HG03342 (cell line): ENCODE measurements at regions not wholly inside any gene's neighbourhood (a gene's known extent, or its start where the extent isn't known, plus 50 kb on each side); places are given as distances from the start of the nearest gene placed in this dataset.
"Not testable (repeated sequence)": the region's sequence is repeated elsewhere in the genome, so short reads cannot be mapped to it uniquely, and the experiment has no call there.

Experiments used
- ATAC-seq: cut with Tn5 transposase; IDR thresholded peaks from one replicate; pipeline ENCODE4 v1.9.1; 2021; ENCODE audit warnings: mild to moderate bottlenecking, moderate library complexity; ENCODE audit not compliant: unreplicated experiment

GRCh38 chr5:97234380-97234779 is 51.3 kb upstream of the RIOK2 start:
- not testable (repeated sequence) for ATAC-seq

GRCh38 chr5:97242341-97242740 is 59.3 kb upstream of the RIOK2 start:
- ATAC-seq = no peak

- ATAC-seq = peak; percentile 70
These were observed 60.3 kb upstream of the RIOK2 start for GRCh38 chr5:97243353-97243752.

- no peak for ATAC-seq
These were observed 62.3 kb upstream of the RIOK2 start for GRCh38 chr5:97245386-97245785.

GRCh38 chr5:97250113-97250512 is 67.1 kb upstream of the RIOK2 start:
- ATAC-seq = no peak

- no peak for ATAC-seq
These were observed 83.0 kb upstream of the RIOK2 start for GRCh38 chr5:97266076-97266475.

- ATAC-seq = no peak
These were observed 83.5 kb upstream of the RIOK2 start for GRCh38 chr5:97266576-97266975.

GRCh38 chr5:97267767-97268166 is 84.7 kb upstream of the RIOK2 start:
- ATAC-seq = no peak

GRCh38 chr5:97276474-97277120 is 93.5 kb upstream of the RIOK2 start:
- no peak for ATAC-seq

GRCh38 chr5:97281257-97281656 is 98.2 kb upstream of the RIOK2 start:
- ATAC-seq = no peak

GRCh38 chr5:97297063-97297703 is 114.1 kb upstream of the RIOK2 start:
- ATAC-seq = peak; percentile 92

- no peak for ATAC-seq
These were observed 114.7 kb upstream of the RIOK2 start for GRCh38 chr5:97297704-97298091.

GRCh38 chr5:97301181-97301580 is 118.1 kb upstream of the RIOK2 start:
- not testable (repeated sequence) for ATAC-seq

- no peak for ATAC-seq
These were observed 155.7 kb upstream of the RIOK2 start for GRCh38 chr5:97338729-97339128.

GRCh38 chr5:97355775-97356174 is 172.7 kb upstream of the RIOK2 start:
- ATAC-seq = peak; percentile 96

GRCh38 chr5:97363577-97363976 is 180.5 kb upstream of the RIOK2 start:
- ATAC-seq = no peak

GRCh38 chr5:97364731-97365130 is 181.7 kb upstream of the RIOK2 start:
- no peak for ATAC-seq

- no peak for ATAC-seq
These were observed 182.3 kb upstream of the RIOK2 start for GRCh38 chr5:97365163-97365845.

GRCh38 chr5:97365918-97366317 is 182.9 kb upstream of the RIOK2 start:
- ATAC-seq = no peak

GRCh38 chr5:97375959-97376358 is 192.9 kb upstream of the RIOK2 start:
- no peak for ATAC-seq

GRCh38 chr5:97377582-97377981 is 194.5 kb upstream of the RIOK2 start:
- ATAC-seq = no peak

- no peak for ATAC-seq
These were observed 200.9 kb upstream of the RIOK2 start for GRCh38 chr5:97383996-97384395.
